GM23338 (cell line): ENCODE measurements at regions not wholly inside any gene's neighbourhood (a gene's known extent, or its start where the extent isn't known, plus 50 kb on each side); places are given as distances from the start of the nearest gene placed in this dataset.
A peak's percentile ranks its signal among the peaks of the same experiment; 100 is the strongest.

Experiments used
- ATAC-seq: fragments of 200-7000 bp; cut with Tn5 transposase; 3 replicates; pipeline ENCODE4 v1.9.1; 2020
- DNase-seq: peaks from one replicate; pipeline ENCODE4 v3.0.0-alpha.2; 2015; ENCODE audit warnings: low spot score
- H2AFZ ChIP-seq: fragments of 200-600 bp; sonication (generic); 2 replicates; pipeline ENCODE4 v1.8.0; 2016; ENCODE audit warnings: antibody characterized with exemption, mild to moderate bottlenecking, moderate library complexity
- H3F3A ChIP-seq: fragments of 200-600 bp; sonication (generic); replicated peaks from 2 replicates; pipeline ENCODE4 v1.8.0; 2017; ENCODE audit warnings: antibody characterized with exemption, mixed run types, low read depth
- H3K27ac ChIP-seq: fragments of 200-600 bp; sonication (generic); 2 replicates; pipeline ENCODE4 v1.6.1; 2016; ENCODE audit warnings: low read depth
- H3K27me3 ChIP-seq: fragments of 200-600 bp; sonication (generic); 2 replicates; pipeline ENCODE4 v1.8.0; 2016; ENCODE audit warnings: mild to moderate bottlenecking, mixed run types, moderate library complexity; ENCODE audit not compliant: insufficient read depth
- H3K36me3 ChIP-seq: fragments of 200-600 bp; sonication (generic); 2 replicates; pipeline ENCODE4 v1.8.0; 2016; ENCODE audit warnings: mild to moderate bottlenecking; ENCODE audit not compliant: insufficient read depth
- H3K4me1 ChIP-seq: fragments of 200-600 bp; sonication (generic); 2 replicates; pipeline ENCODE4 v1.8.0; 2016; ENCODE audit warnings: mild to moderate bottlenecking, moderate library complexity; ENCODE audit not compliant: insufficient read depth
- H3K4me2 ChIP-seq: fragments of 200-600 bp; sonication (generic); 2 replicates; pipeline ENCODE4 v1.7.1; 2017; ENCODE audit warnings: mixed run types
- H3K4me3 ChIP-seq: fragments of 200-600 bp; sonication (generic); 2 replicates; pipeline ENCODE4 v1.6.1; 2016; ENCODE audit warnings: mixed run types
- H3K79me2 ChIP-seq: fragments of 200-600 bp; sonication (generic); replicated peaks from 2 replicates; pipeline ENCODE4 v1.8.0; 2017; ENCODE audit warnings: mild to moderate bottlenecking; ENCODE audit not compliant: insufficient read depth
- H3K9me2 ChIP-seq: fragments of 200-600 bp; sonication (generic); 2 replicates; pipeline ENCODE4 v1.8.0; 2017; ENCODE audit not compliant: insufficient read depth
- H4K20me1 ChIP-seq: fragments of 200-600 bp; sonication (generic); replicated peaks from 2 replicates; pipeline ENCODE4 v1.8.0; 2017; ENCODE audit warnings: mild to moderate bottlenecking; ENCODE audit not compliant: insufficient read depth
- H3K27ac Mint-ChIP-seq: 2 replicates; pipeline ENCODE4 v1.8.0; 2020; ENCODE audit warnings: inconsistent platforms, mild to moderate bottlenecking, moderate library complexity, mixed read lengths
- H3K27me3 Mint-ChIP-seq: 3 replicates; pipeline ENCODE4 v1.8.0; 2022; ENCODE audit warnings: low read depth, mild to moderate bottlenecking, moderate library complexity, mixed read lengths, inconsistent platforms; ENCODE audit not compliant: insufficient read depth, poor library complexity
- H3K36me3 Mint-ChIP-seq: 3 replicates; pipeline ENCODE4 v1.8.0; 2021; ENCODE audit warnings: low read depth, mild to moderate bottlenecking, inconsistent platforms, moderate library complexity, mixed read lengths
- H3K4me1 Mint-ChIP-seq: 3 replicates; pipeline ENCODE4 v1.8.0; 2020; ENCODE audit warnings: mild to moderate bottlenecking, inconsistent platforms, mixed read lengths
- H3K4me3 Mint-ChIP-seq: 3 replicates; pipeline ENCODE4 v1.8.0; 2021; ENCODE audit warnings: moderate library complexity, mild to moderate bottlenecking, inconsistent platforms, mixed read lengths
- H3K9me3 Mint-ChIP-seq: 3 replicates; pipeline ENCODE4 v1.8.0; 2020; ENCODE audit warnings: moderate library complexity, mild to moderate bottlenecking, inconsistent platforms, mixed read lengths
- CREB1 ChIP-seq: fragments of 250-450 bp; sonication (Bioruptor Pico); IDR thresholded peaks from 2 replicates; pipeline ENCODE4 v1.5.0; 2020; ENCODE audit warnings: low read depth, mild to moderate bottlenecking, moderate library complexity
- EZH2 ChIP-seq: fragments of 200-600 bp; sonication (generic); IDR thresholded peaks from one replicate; pipeline ENCODE4 v1.8.0; 2017; ENCODE audit warnings: antibody characterized with exemption, mild to moderate bottlenecking, low read depth; ENCODE audit not compliant: unreplicated experiment
- EZH2phosphoT487 ChIP-seq: fragments of 200-600 bp; sonication (generic); IDR thresholded peaks from one replicate; pipeline ENCODE4 v1.8.1; 2018; ENCODE audit warnings: antibody characterized with exemption; ENCODE audit not compliant: unreplicated experiment
- JUNB ChIP-seq: IDR thresholded peaks from one replicate; pipeline ENCODE4 v1.6.1; 2016; ENCODE audit warnings: antibody characterized with exemption; ENCODE audit not compliant: unreplicated experiment
- NANOG ChIP-seq: IDR thresholded peaks from 2 replicates; pipeline ENCODE4 v1.6.1; 2016; ENCODE audit warnings: antibody characterized with exemption, borderline replicate concordance
- POLR2AphosphoS5 ChIP-seq: IDR thresholded peaks from 2 replicates; pipeline ENCODE4 v1.6.1; 2016; ENCODE audit warnings: antibody characterized with exemption, low read depth
- STAT1 ChIP-seq: IDR thresholded peaks from one replicate; pipeline ENCODE4 v1.6.1; 2016; ENCODE audit warnings: antibody characterized with exemption; ENCODE audit not compliant: unreplicated experiment
- ZNF114 ChIP-seq: fragments of 250-450 bp; sonication (Bioruptor Pico); IDR thresholded peaks from 2 replicates; pipeline ENCODE4 v1.5.0; 2020; ENCODE audit warnings: mild to moderate bottlenecking, moderate library complexity
- ZNF331 ChIP-seq: fragments of 250-450 bp; sonication (Bioruptor Pico); IDR thresholded peaks from 2 replicates; pipeline ENCODE4 v1.5.0; 2020; ENCODE audit warnings: low read depth, mild to moderate bottlenecking, moderate library complexity
- TF ChIP-seq, protein P1 (sequence below): IDR thresholded peaks from 2 replicates; pipeline ENCODE4 v1.6.1; 2016; ENCODE audit warnings: antibody characterized with exemption
- TF ChIP-seq, protein P2 (sequence below): fragments of 250-450 bp; sonication (Bioruptor Pico); IDR thresholded peaks from 2 replicates; pipeline ENCODE4 v1.5.0; 2020; ENCODE audit warnings: mild to moderate bottlenecking, moderate library complexity

- no peaks in the 10 kb centered on the region for H3F3A ChIP-seq
- H2AFZ ChIP-seq: no peak overlapping the region
- Mint-ChIP-seq H3K27me3 (peaks cover 5% of the 10 kb centered on the region), H3K9me3 (peaks cover under 1% of the 10 kb centered on the region; the same call in 2 of the 3 replicates), H3K4me1 (peaks cover 27% of the 10 kb centered on the region), H3K27ac (peak overlapping the region; percentile 68), H3K4me3 (no peak overlapping the region), H3K36me3 (no peaks in the 10 kb centered on the region; the same call in 2 of the 3 replicates)
- no peak for ATAC-seq
- H4K20me1 ChIP-seq: no peaks in the 10 kb centered on the region
- DNase-seq: no peak
- H3K9me2 ChIP-seq: peaks cover 3% of the 10 kb centered on the region; the same call in 1 of the 2 replicates
- no peak overlapping the region for H3K27ac ChIP-seq
- H3K4me3 ChIP-seq: no peak overlapping the region
- no peak for TF ChIP-seq CREB1
- no peaks in the 10 kb centered on the region for H3K36me3 ChIP-seq
- H3K4me1 ChIP-seq: peaks cover 12% of the 10 kb centered on the region
- H3K4me2 ChIP-seq: no peak overlapping the region
- H3K27me3 ChIP-seq: no peaks in the 10 kb centered on the region
- no peaks in the 10 kb centered on the region for H3K79me2 ChIP-seq
Observed at GRCh38 chr2:236744281-236744705, 174.7 kb downstream of the ACKR3 start.

DNA sequence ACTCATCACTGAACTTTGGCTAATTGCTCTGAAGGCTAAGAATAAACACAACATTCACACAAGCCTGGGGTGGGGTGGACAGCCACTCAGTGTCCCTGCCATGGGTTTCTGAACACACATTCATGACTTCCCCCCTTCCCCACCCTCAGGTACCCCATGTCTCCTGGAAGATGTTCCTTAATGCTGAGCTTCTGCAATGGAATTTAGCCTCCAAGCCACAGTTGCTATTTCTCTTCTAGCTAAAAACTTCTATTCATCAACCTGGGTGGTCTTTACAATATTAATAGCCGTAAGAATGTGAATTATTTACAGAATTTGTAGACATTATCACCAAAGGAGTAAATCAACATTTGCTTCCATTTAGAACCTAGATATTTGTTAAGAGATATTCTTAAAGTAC lies 175.1 kb downstream of the ACKR3 start:
- Mint-ChIP-seq H3K4me1 (peaks cover 30% of the 10 kb centered on the region), H3K9me3 (peaks cover 4% of the 10 kb centered on the region; the same call in 2 of the 3 replicates), H3K27ac (peak overlapping the region; percentile 68; the same call in 1 of the 2 replicates), H3K36me3 (no peaks in the 10 kb centered on the region; the same call in 2 of the 3 replicates), H3K4me3 (no peak overlapping the region), H3K27me3 (peaks cover 7% of the 10 kb centered on the region)
- no peak for ATAC-seq
- peaks cover 12% of the 10 kb centered on the region for H3K4me1 ChIP-seq
- H3K27ac ChIP-seq: no peak overlapping the region
- TF ChIP-seq ZNF331 (CRISPR knock-in tag) (no peak), POLR2AphosphoS5 (no peak), STAT1 (no peak), EZH2 (no peak), NANOG (no peak), EZH2phosphoT487 (no peak), JUNB (no peak), ZNF114 (no peak)
- TF ChIP-seq, protein P1, sequence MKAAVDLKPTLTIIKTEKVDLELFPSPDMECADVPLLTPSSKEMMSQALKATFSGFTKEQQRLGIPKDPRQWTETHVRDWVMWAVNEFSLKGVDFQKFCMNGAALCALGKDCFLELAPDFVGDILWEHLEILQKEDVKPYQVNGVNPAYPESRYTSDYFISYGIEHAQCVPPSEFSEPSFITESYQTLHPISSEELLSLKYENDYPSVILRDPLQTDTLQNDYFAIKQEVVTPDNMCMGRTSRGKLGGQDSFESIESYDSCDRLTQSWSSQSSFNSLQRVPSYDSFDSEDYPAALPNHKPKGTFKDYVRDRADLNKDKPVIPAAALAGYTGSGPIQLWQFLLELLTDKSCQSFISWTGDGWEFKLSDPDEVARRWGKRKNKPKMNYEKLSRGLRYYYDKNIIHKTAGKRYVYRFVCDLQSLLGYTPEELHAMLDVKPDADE: no peak
- TF ChIP-seq, protein P2, sequence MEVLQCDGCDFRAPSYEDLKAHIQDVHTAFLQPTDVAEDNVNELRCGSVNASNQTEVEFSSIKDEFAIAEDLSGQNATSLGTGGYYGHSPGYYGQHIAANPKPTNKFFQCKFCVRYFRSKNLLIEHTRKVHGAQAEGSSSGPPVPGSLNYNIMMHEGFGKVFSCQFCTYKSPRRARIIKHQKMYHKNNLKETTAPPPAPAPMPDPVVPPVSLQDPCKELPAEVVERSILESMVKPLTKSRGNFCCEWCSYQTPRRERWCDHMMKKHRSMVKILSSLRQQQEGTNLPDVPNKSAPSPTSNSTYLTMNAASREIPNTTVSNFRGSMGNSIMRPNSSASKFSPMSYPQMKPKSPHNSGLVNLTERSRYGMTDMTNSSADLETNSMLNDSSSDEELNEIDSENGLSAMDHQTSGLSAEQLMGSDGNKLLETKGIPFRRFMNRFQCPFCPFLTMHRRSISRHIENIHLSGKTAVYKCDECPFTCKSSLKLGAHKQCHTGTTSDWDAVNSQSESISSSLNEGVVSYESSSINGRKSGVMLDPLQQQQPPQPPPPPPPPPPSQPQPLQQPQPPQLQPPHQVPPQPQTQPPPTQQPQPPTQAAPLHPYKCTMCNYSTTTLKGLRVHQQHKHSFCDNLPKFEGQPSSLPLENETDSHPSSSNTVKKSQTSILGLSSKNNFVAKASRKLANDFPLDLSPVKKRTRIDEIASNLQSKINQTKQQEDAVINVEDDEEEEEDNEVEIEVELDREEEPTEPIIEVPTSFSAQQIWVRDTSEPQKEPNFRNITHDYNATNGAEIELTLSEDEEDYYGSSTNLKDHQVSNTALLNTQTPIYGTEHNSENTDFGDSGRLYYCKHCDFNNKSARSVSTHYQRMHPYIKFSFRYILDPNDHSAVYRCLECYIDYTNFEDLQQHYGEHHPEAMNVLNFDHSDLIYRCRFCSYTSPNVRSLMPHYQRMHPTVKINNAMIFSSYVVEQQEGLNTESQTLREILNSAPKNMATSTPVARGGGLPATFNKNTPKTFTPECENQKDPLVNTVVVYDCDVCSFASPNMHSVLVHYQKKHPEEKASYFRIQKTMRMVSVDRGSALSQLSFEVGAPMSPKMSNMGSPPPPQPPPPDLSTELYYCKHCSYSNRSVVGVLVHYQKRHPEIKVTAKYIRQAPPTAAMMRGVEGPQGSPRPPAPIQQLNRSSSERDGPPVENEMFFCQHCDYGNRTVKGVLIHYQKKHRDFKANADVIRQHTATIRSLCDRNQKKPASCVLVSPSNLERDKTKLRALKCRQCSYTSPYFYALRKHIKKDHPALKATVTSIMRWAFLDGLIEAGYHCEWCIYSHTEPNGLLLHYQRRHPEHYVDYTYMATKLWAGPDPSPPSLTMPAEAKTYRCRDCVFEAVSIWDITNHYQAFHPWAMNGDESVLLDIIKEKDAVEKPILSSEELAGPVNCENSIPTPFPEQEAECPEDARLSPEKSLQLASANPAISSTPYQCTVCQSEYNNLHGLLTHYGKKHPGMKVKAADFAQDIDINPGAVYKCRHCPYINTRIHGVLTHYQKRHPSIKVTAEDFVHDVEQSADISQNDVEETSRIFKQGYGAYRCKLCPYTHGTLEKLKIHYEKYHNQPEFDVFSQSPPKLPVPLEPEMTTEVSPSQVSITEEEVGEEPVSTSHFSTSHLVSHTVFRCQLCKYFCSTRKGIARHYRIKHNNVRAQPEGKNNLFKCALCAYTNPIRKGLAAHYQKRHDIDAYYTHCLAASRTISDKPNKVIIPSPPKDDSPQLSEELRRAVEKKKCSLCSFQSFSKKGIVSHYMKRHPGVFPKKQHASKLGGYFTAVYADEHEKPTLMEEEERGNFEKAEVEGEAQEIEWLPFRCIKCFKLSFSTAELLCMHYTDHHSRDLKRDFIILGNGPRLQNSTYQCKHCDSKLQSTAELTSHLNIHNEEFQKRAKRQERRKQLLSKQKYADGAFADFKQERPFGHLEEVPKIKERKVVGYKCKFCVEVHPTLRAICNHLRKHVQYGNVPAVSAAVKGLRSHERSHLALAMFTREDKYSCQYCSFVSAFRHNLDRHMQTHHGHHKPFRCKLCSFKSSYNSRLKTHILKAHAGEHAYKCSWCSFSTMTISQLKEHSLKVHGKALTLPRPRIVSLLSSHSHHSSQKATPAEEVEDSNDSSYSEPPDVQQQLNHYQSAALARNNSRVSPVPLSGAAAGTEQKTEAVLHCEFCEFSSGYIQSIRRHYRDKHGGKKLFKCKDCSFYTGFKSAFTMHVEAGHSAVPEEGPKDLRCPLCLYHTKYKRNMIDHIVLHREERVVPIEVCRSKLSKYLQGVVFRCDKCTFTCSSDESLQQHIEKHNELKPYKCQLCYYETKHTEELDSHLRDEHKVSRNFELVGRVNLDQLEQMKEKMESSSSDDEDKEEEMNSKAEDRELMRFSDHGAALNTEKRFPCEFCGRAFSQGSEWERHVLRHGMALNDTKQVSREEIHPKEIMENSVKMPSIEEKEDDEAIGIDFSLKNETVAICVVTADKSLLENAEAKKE: no peak
- no peaks in the 10 kb centered on the region for H4K20me1 ChIP-seq
- DNase-seq: no peak
- H3K4me2 ChIP-seq: no peak overlapping the region
- H3K79me2 ChIP-seq: no peaks in the 10 kb centered on the region
- no peaks in the 10 kb centered on the region for H3F3A ChIP-seq
- H3K4me3 ChIP-seq: no peak overlapping the region
- no peaks in the 10 kb centered on the region for H3K27me3 ChIP-seq
- H2AFZ ChIP-seq: no peak overlapping the region
- H3K9me2 ChIP-seq: peaks cover 3% of the 10 kb centered on the region; the same call in 1 of the 2 replicates
- no peaks in the 10 kb centered on the region for H3K36me3 ChIP-seq
